GM18502 (cell line): ENCODE measurements at regions not wholly inside any gene's neighbourhood (a gene's known extent, or its start where the extent isn't known, plus 50 kb on each side); places are given as distances from the start of the nearest gene placed in this dataset.

Experiments
- ATAC-seq: cut with Tn5 transposase; IDR thresholded peaks from one replicate; pipeline ENCODE4 v1.9.1; 2021; ENCODE audit warnings: mild to moderate bottlenecking; ENCODE audit not compliant: unreplicated experiment, poor library complexity

GRCh38 chr3:188077160-188077799 is 76.7 kb upstream of the LPP start:
- ATAC-seq: no peak

- no peak for ATAC-seq
These were observed 73.9 kb upstream of the LPP start for GRCh38 chr3:188080091-188080490.

GRCh38 chr3:188082031-188082430 is 71.9 kb upstream of the LPP start:
- ATAC-seq: no peak

- no peak for ATAC-seq
These were observed 71.5 kb upstream of the LPP start for GRCh38 chr3:188082450-188082849.

GRCh38 chr3:188083011-188083410 is 70.9 kb upstream of the LPP start:
- no peak for ATAC-seq

GRCh38 chr3:188084752-188085583 is 69.0 kb upstream of the LPP start:
- ATAC-seq: no peak

GRCh38 chr3:188085584-188086560 is 68.1 kb upstream of the LPP start:
- no peak for ATAC-seq

- no peak for ATAC-seq
These were observed 64.8 kb upstream of the LPP start for GRCh38 chr3:188088948-188089685.

GRCh38 chr3:188090620-188091309 is 63.2 kb upstream of the LPP start:
- no peak for ATAC-seq

GRCh38 chr3:188091746-188092145 is 62.2 kb upstream of the LPP start:
- ATAC-seq: no peak

GRCh38 chr3:188092648-188093047 is 61.3 kb upstream of the LPP start:
- ATAC-seq: no peak

- ATAC-seq: no peak
These were observed 58.5 kb upstream of the LPP start for GRCh38 chr3:188095431-188095830.

GRCh38 chr3:188097791-188098190 is 56.2 kb upstream of the LPP start:
- no peak for ATAC-seq

GRCh38 chr3:188099907-188100306 is 54.0 kb upstream of the LPP start:
- ATAC-seq: no peak

- ATAC-seq: no peak
These were observed 51.0 kb upstream of the LPP start for GRCh38 chr3:188102861-188103547.

- no peak for ATAC-seq
These were observed 49.9 kb upstream of the LPP start for GRCh38 chr3:188104050-188104449.
